Endothelial cell of umbilical vein (primary cell): ENCODE measurements at regions not wholly inside any gene's neighbourhood (a gene's known extent, or its start where the extent isn't known, plus 50 kb on each side); places are given as distances from the start of the nearest gene placed in this dataset.

Experiments
- EZH2 ChIP-seq: IDR thresholded peaks from 2 replicates; pipeline ENCODE4 v1.6.1; 2012; ENCODE audit warnings: borderline replicate concordance, low read depth, mild to moderate bottlenecking, moderate library complexity, low read length, inconsistent platforms; ENCODE audit not compliant: severe bottlenecking
- FOS ChIP-seq: IDR thresholded peaks from 2 replicates; pipeline ENCODE4 v1.6.1; 2011; ENCODE audit warnings: mild to moderate bottlenecking, low read length, moderate library complexity, borderline replicate concordance; ENCODE audit not compliant: insufficient read depth
- GATA2 ChIP-seq: IDR thresholded peaks from 2 replicates; pipeline ENCODE4 v1.7.0; 2011; ENCODE audit warnings: low read depth, mild to moderate bottlenecking, moderate library complexity, mixed read lengths, low read length; ENCODE audit not compliant: insufficient read length, insufficient read depth
- JUN ChIP-seq: IDR thresholded peaks from 2 replicates; pipeline ENCODE4 v1.6.1; 2011; ENCODE audit warnings: borderline replicate concordance, low read depth; ENCODE audit not compliant: insufficient read length, insufficient read depth
- MAX ChIP-seq: IDR thresholded peaks from 2 replicates; pipeline ENCODE4 v1.6.1; 2011; ENCODE audit not compliant: insufficient read depth, insufficient read length
- MYC ChIP-seq: IDR thresholded peaks from one replicate; pipeline ENCODE4 v1.6.1; 2011; ENCODE audit warnings: mild to moderate bottlenecking, low read depth, low read length
- POLR2A ChIP-seq: IDR thresholded peaks from 2 replicates; pipeline ENCODE4 v1.6.1; 2012; ENCODE audit warnings: low read depth, mild to moderate bottlenecking, control low read depth, low read length
- POLR2AphosphoS5 ChIP-seq: IDR thresholded peaks from 2 replicates; pipeline ENCODE4 v1.6.1; 2012; ENCODE audit warnings: low read depth, mild to moderate bottlenecking, control low read depth, low read length, moderate library complexity; ENCODE audit not compliant: insufficient read depth
- TF ChIP-seq, protein P1 (sequence below), 2 donors: IDR thresholded peaks; 1 replicate in 1 of 2; 2 replicates in 1 of 2; pipeline ENCODE4 v1.5.1; 2011; ENCODE audit warnings: low read length in 2 of 2, mild to moderate bottlenecking in 2 of 2, moderate library complexity in 2 of 2, control low read depth in 1 of 2, inconsistent platforms in 1 of 2, low read depth in 1 of 2; ENCODE audit not compliant: insufficient read depth in 1 of 2; ENCODE audit errors: extremely low read depth in 1 of 2

- TF ChIP-seq, protein P1, sequence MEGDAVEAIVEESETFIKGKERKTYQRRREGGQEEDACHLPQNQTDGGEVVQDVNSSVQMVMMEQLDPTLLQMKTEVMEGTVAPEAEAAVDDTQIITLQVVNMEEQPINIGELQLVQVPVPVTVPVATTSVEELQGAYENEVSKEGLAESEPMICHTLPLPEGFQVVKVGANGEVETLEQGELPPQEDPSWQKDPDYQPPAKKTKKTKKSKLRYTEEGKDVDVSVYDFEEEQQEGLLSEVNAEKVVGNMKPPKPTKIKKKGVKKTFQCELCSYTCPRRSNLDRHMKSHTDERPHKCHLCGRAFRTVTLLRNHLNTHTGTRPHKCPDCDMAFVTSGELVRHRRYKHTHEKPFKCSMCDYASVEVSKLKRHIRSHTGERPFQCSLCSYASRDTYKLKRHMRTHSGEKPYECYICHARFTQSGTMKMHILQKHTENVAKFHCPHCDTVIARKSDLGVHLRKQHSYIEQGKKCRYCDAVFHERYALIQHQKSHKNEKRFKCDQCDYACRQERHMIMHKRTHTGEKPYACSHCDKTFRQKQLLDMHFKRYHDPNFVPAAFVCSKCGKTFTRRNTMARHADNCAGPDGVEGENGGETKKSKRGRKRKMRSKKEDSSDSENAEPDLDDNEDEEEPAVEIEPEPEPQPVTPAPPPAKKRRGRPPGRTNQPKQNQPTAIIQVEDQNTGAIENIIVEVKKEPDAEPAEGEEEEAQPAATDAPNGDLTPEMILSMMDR (IDR thresholded peaks at IDR 0.05; ENCODE audit: extremely low read depth in 1 of 2, insufficient read depth in 1 of 2, low read depth in 1 of 2, low read length in 2 of 2) = no peak
- TF ChIP-seq GATA2 = no peak
- TF ChIP-seq POLR2A = no peak
- no peak for TF ChIP-seq EZH2
- TF ChIP-seq MAX = no peak
- no peak for TF ChIP-seq MYC
- TF ChIP-seq POLR2AphosphoS5 = no peak
- no peak for TF ChIP-seq JUN
- no peak for TF ChIP-seq FOS
Measured at GRCh38 chr7:38027884-38028455, 107.5 kb downstream of the EPDR1 start.
